Endothelial cell of umbilical vein (primary cell): ENCODE measurements at regions not wholly inside any gene's neighbourhood (a gene's known extent, or its start where the extent isn't known, plus 50 kb on each side); places are given as distances from the start of the nearest gene placed in this dataset.
A peak's percentile ranks its signal among the peaks of the same experiment; 100 is the strongest.

Experiments used
- BruUV-seq: library from RNA; stranded (reverse); fragments of 400-500 nt; replicated peaks from 2 replicates; lab custom pipeline; 2021; lab: Mats Ljungman, UMichigan
- CTCF ChIA-PET: fragments of 300-600, 350-600 bp; sonication (Branson Sonifier 250); formaldehyde crosslinking; loops from one replicate; lab custom pipeline; 2021; ENCODE audit warnings: antibody characterized with exemption, inconsistent platforms; lab: Charles Lee
- POLR2A ChIA-PET: fragments of 300-600, 350-600 bp; sonication (Branson Sonifier 250); formaldehyde crosslinking; loops from one replicate; lab custom pipeline; 2021; ENCODE audit warnings: antibody characterized with exemption, inconsistent platforms; lab: Charles Lee
- DNase-seq: peaks from one replicate; pipeline ENCODE4 v3.0.0-alpha.2; 2011; ENCODE audit warnings: low read depth, low spot score
- FAIRE-seq: peaks from 2 replicates; lab custom pipeline; 2011; peaks lifted over from hg19 to GRCh38; lab: Jason Lieb, UNC
- H2AFZ ChIP-seq: 2 replicates; pipeline ENCODE4 v1.6.0; 2012; ENCODE audit warnings: low read depth, low read length, control low read depth, inconsistent platforms
- H3K27ac ChIP-seq: 2 replicates; pipeline ENCODE4 v1.5.1; 2011; ENCODE audit warnings: low read depth, mild to moderate bottlenecking, control low read depth, low read length, moderate library complexity; ENCODE audit not compliant: insufficient read depth
- H3K27me3 ChIP-seq, 2 experiments: 2 replicates each; pipeline versions ENCODE4 v1.6.0 to v1.6.1; 2011; ENCODE audit warnings: low read length in 2 of 2, mixed read lengths in 1 of 2; ENCODE audit not compliant: control insufficient read depth in 2 of 2, insufficient read depth in 2 of 2
- H3K36me3 ChIP-seq, 2 experiments: 2 replicates in 1 of 2; 3 replicates in 1 of 2; pipeline ENCODE4 v1.5.1; 2011; ENCODE audit warnings: low read length in 2 of 2, mild to moderate bottlenecking in 1 of 2, moderate library complexity in 1 of 2; ENCODE audit not compliant: control insufficient read depth in 2 of 2, insufficient read depth in 2 of 2; ENCODE audit errors: extremely low read depth in 1 of 2
- H3K4me1 ChIP-seq: 3 replicates; pipeline ENCODE4 v1.5.1; 2011; ENCODE audit warnings: mild to moderate bottlenecking, low read length; ENCODE audit not compliant: control insufficient read depth, insufficient read depth; ENCODE audit errors: extremely low read depth
- H3K4me2 ChIP-seq: 2 replicates; pipeline ENCODE4 v1.6.1; 2011; ENCODE audit warnings: low read length, control low read depth, mixed read lengths; ENCODE audit not compliant: insufficient read depth
- H3K4me3 ChIP-seq, 3 experiments: fragments of 200-600 bp in 1 of 3; sonication (generic), shearing (Covaris generic) in 1 of 3; replicated peaks in 1 of 3; 2 replicates each; pipeline ENCODE4 v1.5.1; 2011 to 2016; ENCODE audit warnings: control low read depth in 3 of 3, low read length in 3 of 3, mild to moderate bottlenecking in 2 of 3, inconsistent platforms in 1 of 3, low read depth in 1 of 3, moderate library complexity in 1 of 3; ENCODE audit not compliant: insufficient read depth in 1 of 3
- H3K79me2 ChIP-seq: 2 replicates; pipeline ENCODE4 v1.6.0; 2012; ENCODE audit warnings: low read length, inconsistent platforms; ENCODE audit not compliant: control insufficient read depth, insufficient read depth
- H3K9ac ChIP-seq: replicated peaks from 2 replicates; pipeline ENCODE3; 2011; ENCODE audit warnings: low read length, control low read depth; ENCODE audit not compliant: insufficient read depth; ENCODE audit errors: extremely low read depth
- H3K9me1 ChIP-seq: replicated peaks from 3 replicates; pipeline ENCODE4 v1.6.0; 2011; ENCODE audit warnings: mild to moderate bottlenecking, low read length; ENCODE audit not compliant: control insufficient read depth, insufficient read depth; ENCODE audit errors: extremely low read depth
- H3K9me3 ChIP-seq: replicated peaks from 2 replicates; pipeline ENCODE4 v1.5.1; 2012; ENCODE audit warnings: low read length, inconsistent platforms; ENCODE audit not compliant: control insufficient read depth, insufficient read depth
- H4K20me1 ChIP-seq: replicated peaks from 2 replicates; pipeline ENCODE3; 2011; ENCODE audit warnings: mild to moderate bottlenecking, low read length; ENCODE audit not compliant: control insufficient read depth, insufficient read depth; ENCODE audit errors: extremely low read depth
- CTCF ChIP-seq, 2 donors: IDR thresholded peaks; 1 replicate in 1 of 2; 2 replicates in 1 of 2; pipeline ENCODE4 v1.5.1; 2011; ENCODE audit warnings: low read length in 2 of 2, mild to moderate bottlenecking in 2 of 2, moderate library complexity in 2 of 2, control low read depth in 1 of 2, inconsistent platforms in 1 of 2, low read depth in 1 of 2; ENCODE audit not compliant: insufficient read depth in 1 of 2; ENCODE audit errors: extremely low read depth in 1 of 2
- EZH2 ChIP-seq: IDR thresholded peaks from 2 replicates; pipeline ENCODE4 v1.6.1; 2012; ENCODE audit warnings: borderline replicate concordance, low read depth, mild to moderate bottlenecking, moderate library complexity, low read length, inconsistent platforms; ENCODE audit not compliant: severe bottlenecking
- FOS ChIP-seq: IDR thresholded peaks from 2 replicates; pipeline ENCODE4 v1.6.1; 2011; ENCODE audit warnings: mild to moderate bottlenecking, low read length, moderate library complexity, borderline replicate concordance; ENCODE audit not compliant: insufficient read depth
- GATA2 ChIP-seq: IDR thresholded peaks from 2 replicates; pipeline ENCODE4 v1.7.0; 2011; ENCODE audit warnings: low read depth, mild to moderate bottlenecking, moderate library complexity, mixed read lengths, low read length; ENCODE audit not compliant: insufficient read length, insufficient read depth
- JUN ChIP-seq: IDR thresholded peaks from 2 replicates; pipeline ENCODE4 v1.6.1; 2011; ENCODE audit warnings: borderline replicate concordance, low read depth; ENCODE audit not compliant: insufficient read length, insufficient read depth
- MAX ChIP-seq: IDR thresholded peaks from 2 replicates; pipeline ENCODE4 v1.6.1; 2011; ENCODE audit not compliant: insufficient read depth, insufficient read length
- MYC ChIP-seq: IDR thresholded peaks from one replicate; pipeline ENCODE4 v1.6.1; 2011; ENCODE audit warnings: mild to moderate bottlenecking, low read depth, low read length
- POLR2A ChIP-seq: IDR thresholded peaks from 2 replicates; pipeline ENCODE4 v1.6.1; 2012; ENCODE audit warnings: low read depth, mild to moderate bottlenecking, control low read depth, low read length
- POLR2AphosphoS5 ChIP-seq: IDR thresholded peaks from 2 replicates; pipeline ENCODE4 v1.6.1; 2012; ENCODE audit warnings: low read depth, mild to moderate bottlenecking, control low read depth, low read length, moderate library complexity; ENCODE audit not compliant: insufficient read depth
- dilution Hi-C: fragments of 300-500 bp; cut with MboI; formaldehyde crosslinking; loops from one replicate; pipeline ENCODE4 v1.15.0; 2019; ENCODE audit warnings: low sequenced_read_pairs; ENCODE audit not compliant: extremely low pct_ligation_motif_present
- intact Hi-C: fragments of 100-400 bp; cut with micrococcal nuclease; formaldehyde crosslinking; loops from one replicate; pipeline ENCODE4 v1.10.0; 2022

GRCh38 chr13:103862525-103862924 lies 796.3 kb upstream of the SLC10A2 start:
- Histone ChIP-seq H2AFZ (no peak overlapping the region), H3K79me2 (no peaks in the 10 kb centered on the region), H3K27me3 (no peaks in the 10 kb centered on the region), H3K4me2 (no peak overlapping the region), H3K9me3 (no peaks in the 10 kb centered on the region), H3K4me3 (no peak overlapping the region), H3K27ac (no peak overlapping the region), H3K4me1 (no peaks in the 10 kb centered on the region), H4K20me1 (no peaks in the 10 kb centered on the region), H3K36me3 (no peaks in the 10 kb centered on the region), H3K9me1 (no peaks in the 10 kb centered on the region), H3K9ac (no peak overlapping the region)
- CTCF ChIA-PET: interaction anchor here (1.5 kb wide), 1 partner anchor 21 kb away, joined by 3 read pairs; no protein-coding TSS in a partner anchor
- peak; percentile 4 for FAIRE-seq
- BruUV-seq: no TSS peak
- intact Hi-C loops: no loop called here
- dilution Hi-C loops: no loop called here
- POLR2A ChIA-PET: no interaction called here
- TF ChIP-seq JUN: no peak
- TF ChIP-seq GATA2: no peak
- TF ChIP-seq POLR2A: no peak
- no peak for TF ChIP-seq EZH2
- TF ChIP-seq MYC: no peak
- TF ChIP-seq POLR2AphosphoS5: no peak
- no peak for TF ChIP-seq FOS
- no peak for TF ChIP-seq MAX
- TF ChIP-seq CTCF (IDR thresholded peaks at IDR 0.05; ENCODE audit: extremely low read depth in 1 of 2, insufficient read depth in 1 of 2, low read depth in 1 of 2, low read length in 2 of 2): no peak
- no peak for DNase-seq
